Neutrophil (primary cell): ENCODE measurements at regions not wholly inside any gene's neighbourhood (a gene's known extent, or its start where the extent isn't known, plus 50 kb on each side); places are given as distances from the start of the nearest gene placed in this dataset.

Experiments
- H3K27ac ChIP-seq: fragments of 200-600 bp; sonication (generic); 2 replicates; pipeline ENCODE4 v1.5.1; 2016; ENCODE audit warnings: mild to moderate bottlenecking, moderate library complexity
- H3K27me3 ChIP-seq: fragments of 200-600 bp; sonication (generic); 2 replicates; pipeline ENCODE4 v1.6.0; 2016; ENCODE audit warnings: mild to moderate bottlenecking
- H3K36me3 ChIP-seq: fragments of 200-600 bp; sonication (generic); 2 replicates; pipeline ENCODE4 v1.5.1; 2017
- H3K4me1 ChIP-seq, 2 experiments: fragments of 200-600 bp in 1 of 2; sonication (generic) in 1 of 2; 1 replicate in 1 of 2; 2 replicates in 1 of 2; pipeline versions ENCODE4 v1.5.1 to v1.6.1; 2013 to 2016; ENCODE audit warnings: low read depth in 1 of 2, low read length in 1 of 2, mild to moderate bottlenecking in 1 of 2, moderate library complexity in 1 of 2; ENCODE audit not compliant: control insufficient read depth in 1 of 2, insufficient read depth in 1 of 2
- H3K4me3 ChIP-seq, 2 experiments: fragments of 200-600 bp in 1 of 2; sonication (generic) in 1 of 2; 1 replicate in 1 of 2; 2 replicates in 1 of 2; pipeline ENCODE4 v1.5.1; 2013 to 2016; ENCODE audit warnings: low read depth in 1 of 2, low read length in 1 of 2, mild to moderate bottlenecking in 1 of 2, moderate library complexity in 1 of 2
- H3K9me3 ChIP-seq: fragments of 200-600 bp; sonication (generic); 2 replicates; pipeline ENCODE4 v1.5.1; 2016
- CTCF ChIP-seq: fragments of 200-600 bp; sonication (generic); IDR thresholded peaks from 2 replicates; pipeline ENCODE4 v1.5.1; 2016; ENCODE audit warnings: antibody characterized with exemption

DNA sequence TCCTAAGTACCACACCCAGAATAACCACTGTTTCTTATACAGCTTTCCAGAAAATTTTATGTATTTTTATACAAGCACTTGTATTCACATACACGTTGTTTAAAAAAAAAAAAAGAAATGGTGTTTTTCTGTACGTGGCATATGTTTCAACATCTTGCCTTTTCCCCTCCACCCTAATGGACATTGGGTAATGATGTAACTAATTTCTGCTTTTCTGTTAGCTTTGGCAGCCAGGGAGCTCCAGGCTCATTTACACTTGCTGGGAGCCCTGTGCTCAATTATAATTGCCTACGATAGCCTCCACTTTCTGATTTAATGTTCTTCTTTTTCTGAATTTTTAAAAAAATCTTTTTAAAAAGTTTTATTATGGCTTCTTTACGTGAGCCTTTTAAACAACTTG, 352.4 kb downstream of the UTRN start:
- H3K9me3 ChIP-seq: no peaks in the 10 kb centered on the region
- peak overlapping the region; percentile 67 for H3K27ac ChIP-seq
- H3K4me3 ChIP-seq: peak overlapping the region in 1 of 2 experiments; percentile 26
- H3K27me3 ChIP-seq: no peaks in the 10 kb centered on the region
- H3K36me3 ChIP-seq: no peaks in the 10 kb centered on the region
- TF ChIP-seq CTCF: no peak
- H3K4me1 ChIP-seq: peaks cover 14 to 21% of the 10 kb centered on the region in 2 experiments

DNA sequence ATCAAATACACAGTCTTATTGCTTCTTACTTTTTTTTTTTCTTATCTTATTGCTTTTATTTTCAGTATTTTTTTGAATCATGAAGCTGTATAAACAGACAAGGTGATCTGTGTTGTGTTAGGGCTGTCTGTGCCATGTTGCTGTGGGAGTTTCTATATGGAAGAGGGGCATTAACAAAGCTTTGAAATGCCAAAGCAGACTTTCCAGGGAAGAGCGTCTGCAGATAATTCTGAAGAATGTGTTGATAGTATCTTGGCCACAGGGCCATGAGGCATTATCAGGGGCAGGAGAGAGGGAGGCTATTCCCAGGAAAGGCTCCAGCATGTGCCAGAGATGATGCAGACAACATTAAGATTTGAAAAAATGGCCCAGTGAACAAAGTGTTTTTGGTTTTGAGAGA, 354.5 kb downstream of the UTRN start:
- H3K27me3 ChIP-seq: no peaks in the 10 kb centered on the region
- peaks cover 14 to 21% of the 10 kb centered on the region in 2 experiments for H3K4me1 ChIP-seq
- H3K9me3 ChIP-seq: no peaks in the 10 kb centered on the region
- H3K27ac ChIP-seq: no peak overlapping the region
- no peak overlapping the region for H3K4me3 ChIP-seq
- no peaks in the 10 kb centered on the region for H3K36me3 ChIP-seq
- no peak for TF ChIP-seq CTCF

DNA sequence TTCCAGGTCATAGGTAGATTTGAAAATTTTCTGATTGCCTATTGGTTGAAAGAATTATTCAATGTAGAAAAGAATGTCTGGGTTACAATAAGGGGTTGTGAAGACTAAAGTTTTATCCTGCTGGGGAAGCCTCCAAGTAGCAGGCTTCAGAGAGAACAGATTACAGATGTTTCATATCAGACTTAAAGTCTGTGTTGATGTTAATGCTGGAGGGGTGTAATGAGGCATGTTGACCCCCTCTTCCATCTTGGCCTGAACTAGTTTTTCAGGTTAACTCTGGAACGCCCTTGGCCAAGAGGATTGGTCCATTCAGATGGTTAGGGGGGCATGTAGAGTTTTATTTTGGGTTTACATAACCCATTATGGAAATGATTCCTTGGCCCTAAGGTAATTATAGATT, 356.2 kb downstream of the UTRN start:
- no peak overlapping the region for H3K4me3 ChIP-seq
- no peaks in the 10 kb centered on the region for H3K9me3 ChIP-seq
- TF ChIP-seq CTCF: no peak
- H3K27me3 ChIP-seq: no peaks in the 10 kb centered on the region
- no peaks in the 10 kb centered on the region for H3K36me3 ChIP-seq
- no peak overlapping the region for H3K27ac ChIP-seq
- H3K4me1 ChIP-seq: peaks cover 14 to 21% of the 10 kb centered on the region in 2 experiments

- no peaks in the 10 kb centered on the region for H3K4me1 ChIP-seq
- H3K36me3 ChIP-seq: no peaks in the 10 kb centered on the region
- H3K4me3 ChIP-seq: no peak overlapping the region
- H3K9me3 ChIP-seq: no peaks in the 10 kb centered on the region
- no peak for TF ChIP-seq CTCF
- H3K27ac ChIP-seq: no peak overlapping the region
- no peaks in the 10 kb centered on the region for H3K27me3 ChIP-seq
Measured at GRCh38 chr6:144644776-144645175, 359.6 kb downstream of the UTRN start.

- H3K36me3 ChIP-seq: no peaks in the 10 kb centered on the region
- no peak overlapping the region for H3K27ac ChIP-seq
- no peak overlapping the region for H3K4me3 ChIP-seq
- no peaks in the 10 kb centered on the region for H3K9me3 ChIP-seq
- no peaks in the 10 kb centered on the region for H3K4me1 ChIP-seq
- H3K27me3 ChIP-seq: no peaks in the 10 kb centered on the region
- TF ChIP-seq CTCF: no peak
Measured at GRCh38 chr6:144646093-144647056, 361.2 kb downstream of the UTRN start.
